Posterior cingulate gyrus (tissue), 11 donors: ENCODE measurements at regions not wholly inside any gene's neighbourhood (a gene's known extent, or its start where the extent isn't known, plus 50 kb on each side); places are given as distances from the start of the nearest gene placed in this dataset.

Experiments
- DNase-seq, 10 donors: peaks; one replicate each; pipeline versions ENCODE4 v3.0.0 to v3.0.0-alpha.2; 2020 to 2021; ENCODE audit warnings: mixed read lengths in 3 of 10
- intact Hi-C: fragments of 100-400 bp; cut with DNase I; formaldehyde crosslinking; loops from one replicate; pipeline ENCODE4 v1.15.1; 2023

DNA sequence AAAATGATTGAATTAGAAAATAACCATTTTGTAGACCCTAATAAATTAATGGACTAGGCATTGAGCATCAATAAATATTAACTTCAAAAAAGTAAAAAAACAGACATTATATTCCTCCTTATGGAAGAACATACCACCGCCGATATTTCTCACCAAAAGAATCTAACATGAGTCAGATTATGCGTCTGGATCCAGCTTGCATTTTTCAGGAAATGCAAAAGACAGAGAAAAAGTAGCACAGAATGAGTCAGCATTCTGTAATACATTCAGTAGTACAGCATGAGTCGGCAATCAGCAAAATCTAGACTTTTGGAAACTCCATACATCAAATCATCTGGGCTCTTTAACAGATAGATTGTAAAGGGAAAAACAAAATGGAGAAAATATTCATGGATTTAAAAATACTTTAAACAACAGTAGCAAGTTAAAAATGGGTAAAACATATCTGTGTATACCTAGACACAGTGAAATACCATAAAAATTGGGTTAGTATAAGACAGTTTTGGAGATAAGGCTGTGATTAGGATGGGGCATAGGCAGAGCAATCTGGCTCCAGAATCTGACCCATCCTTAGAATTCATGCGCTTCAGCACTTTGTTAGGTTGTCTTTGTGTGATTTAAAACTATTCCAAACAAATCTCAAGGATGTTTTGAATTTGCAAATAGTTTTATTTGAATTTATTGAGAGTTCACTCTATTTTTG is 633.0 kb upstream of the FAM241A start:
- intact Hi-C loops: no loop called here
- DNase-seq: no peak

GRCh38 chr4:111519683-111520082 is 625.6 kb upstream of the FAM241A start:
- intact Hi-C loops: no loop called here
- DNase-seq: no peak

DNA sequence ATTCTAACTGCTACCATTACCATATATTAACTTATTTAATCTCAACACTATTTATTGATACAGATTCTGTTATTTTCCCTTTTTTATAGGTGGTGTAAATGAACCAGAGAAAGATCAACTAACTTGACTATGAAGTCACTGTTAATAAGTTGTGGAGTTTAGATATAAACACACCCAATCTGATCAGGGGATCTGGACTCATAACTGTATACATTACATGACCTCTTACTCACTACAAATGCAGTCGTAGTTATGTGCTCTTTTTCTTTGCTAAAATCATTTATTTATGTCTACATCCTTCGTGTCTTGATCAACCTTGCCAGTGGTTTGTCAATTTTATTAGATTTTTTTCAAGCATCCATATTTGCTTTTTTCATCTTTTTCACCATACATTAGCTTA is 614.8 kb upstream of the FAM241A start:
- DNase-seq: no peak
- intact Hi-C loops: no loop called here

DNA sequence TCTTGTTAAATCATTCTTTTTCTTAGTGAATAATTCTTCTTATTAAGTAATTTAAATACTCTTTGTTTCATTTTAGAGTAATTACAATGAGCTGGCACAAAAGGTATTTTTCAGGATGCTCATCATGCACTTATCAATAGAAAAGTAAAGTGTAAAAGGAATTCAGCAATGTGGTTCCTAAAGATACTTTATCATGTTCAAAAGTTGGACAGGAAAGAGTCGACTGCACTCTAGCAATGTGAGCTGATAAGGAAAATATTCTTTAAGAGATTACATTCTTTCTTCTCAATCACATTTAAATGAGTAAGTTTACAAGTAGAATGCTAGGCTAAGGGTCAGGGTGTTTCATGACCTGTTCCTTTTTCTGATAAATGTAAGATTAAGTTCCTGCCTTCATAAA is 609.5 kb upstream of the FAM241A start:
- no peak for DNase-seq
- intact Hi-C loops: no loop called here

- DNase-seq: no peak
- intact Hi-C loops: no loop called here
Measured at GRCh38 chr4:111537165-111537564, 608.1 kb upstream of the FAM241A start.

DNA sequence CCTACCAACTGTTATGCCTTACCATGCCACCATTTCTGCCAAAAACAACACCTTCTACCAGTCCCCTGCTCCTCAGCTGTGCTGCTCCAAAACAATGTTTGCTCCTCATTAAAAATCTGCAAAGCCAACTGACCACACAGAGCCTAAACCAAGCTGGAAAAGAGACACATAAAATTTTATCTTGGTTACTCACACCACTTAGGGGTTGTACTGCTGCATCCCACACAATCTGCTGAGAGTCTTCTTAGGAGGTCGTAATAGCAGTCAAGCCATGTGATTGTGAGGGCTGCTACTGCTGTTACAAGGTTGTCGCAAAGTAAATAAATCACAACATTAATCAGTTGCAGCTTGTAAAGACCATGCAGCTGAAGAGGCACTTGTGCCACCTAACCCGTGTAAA is 607.4 kb upstream of the FAM241A start:
- intact Hi-C loops: no loop called here
- no peak for DNase-seq

- intact Hi-C loops: no loop called here
- no peak for DNase-seq
Measured at GRCh38 chr4:111540671-111541070, 604.6 kb upstream of the FAM241A start.

DNA sequence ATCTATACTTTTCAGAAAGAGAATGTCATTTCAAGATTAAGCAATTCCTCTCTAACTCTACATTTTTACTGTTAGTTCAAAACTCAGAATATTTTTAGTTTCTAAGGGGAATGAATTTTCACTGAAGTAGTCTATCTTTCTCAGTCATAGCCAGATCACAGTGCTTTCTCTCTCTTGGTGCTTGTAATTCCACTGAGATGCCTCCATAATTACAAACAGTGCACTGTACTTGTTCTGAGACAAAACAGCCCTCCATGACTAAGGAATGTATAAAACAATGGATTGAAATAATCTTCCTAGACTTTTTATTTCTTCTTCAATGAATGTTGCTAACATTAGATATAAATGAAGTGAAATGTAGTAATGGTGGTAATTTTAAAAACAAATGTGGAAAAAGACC is 603.2 kb upstream of the FAM241A start:
- DNase-seq: no peak
- intact Hi-C loops: no loop called here

DNA sequence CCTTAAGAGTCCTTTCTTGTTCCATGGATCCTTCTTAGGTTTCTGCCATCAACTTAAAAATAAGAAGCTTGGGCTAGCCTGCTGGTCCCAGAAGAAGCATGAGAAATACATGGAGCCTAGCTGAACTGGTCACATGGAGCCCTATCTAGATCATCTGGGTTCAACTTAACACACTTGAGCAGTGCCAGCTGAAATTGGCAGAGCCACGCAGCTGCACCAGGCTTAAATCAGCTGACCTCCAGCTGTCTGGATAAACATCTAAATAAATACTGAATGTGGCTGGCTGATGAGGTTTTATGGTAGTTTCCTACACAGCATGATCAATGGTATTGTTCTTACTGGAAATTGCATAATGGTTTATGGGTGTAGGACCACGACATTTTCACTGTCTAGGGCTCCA is 598.4 kb upstream of the FAM241A start:
- intact Hi-C loops: no loop called here
- no peak for DNase-seq

DNA sequence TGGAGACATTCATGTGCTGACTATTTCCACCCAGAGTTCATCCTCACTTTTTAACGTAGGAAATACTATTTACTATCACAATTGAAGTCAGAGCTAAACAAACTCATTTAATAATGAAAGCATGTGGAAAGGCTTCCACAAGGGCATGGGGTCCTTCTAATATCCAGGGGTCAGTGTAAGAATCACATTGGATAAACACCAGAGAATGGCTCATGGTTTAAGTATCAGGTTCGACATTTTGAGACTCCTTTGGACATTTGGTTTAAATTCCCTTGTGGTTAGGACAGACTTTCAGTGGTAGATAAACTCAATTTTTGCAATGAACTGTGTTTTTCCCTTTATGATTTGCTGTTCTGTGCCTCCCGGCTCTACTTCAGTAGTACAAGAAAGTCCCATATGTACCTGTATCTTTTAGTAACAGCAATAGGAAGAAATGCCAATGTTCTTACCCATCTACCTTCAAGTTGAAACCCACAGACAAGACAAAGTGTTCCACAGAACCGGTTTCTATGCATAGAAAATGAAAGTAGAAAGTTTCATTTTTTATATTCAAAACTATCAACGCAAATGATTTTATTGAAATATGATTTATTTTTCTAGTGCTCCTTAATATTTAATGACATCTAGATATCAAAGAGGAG is 589.0 kb upstream of the FAM241A start:
- DNase-seq: no peak
- intact Hi-C loops: no loop called here

DNA sequence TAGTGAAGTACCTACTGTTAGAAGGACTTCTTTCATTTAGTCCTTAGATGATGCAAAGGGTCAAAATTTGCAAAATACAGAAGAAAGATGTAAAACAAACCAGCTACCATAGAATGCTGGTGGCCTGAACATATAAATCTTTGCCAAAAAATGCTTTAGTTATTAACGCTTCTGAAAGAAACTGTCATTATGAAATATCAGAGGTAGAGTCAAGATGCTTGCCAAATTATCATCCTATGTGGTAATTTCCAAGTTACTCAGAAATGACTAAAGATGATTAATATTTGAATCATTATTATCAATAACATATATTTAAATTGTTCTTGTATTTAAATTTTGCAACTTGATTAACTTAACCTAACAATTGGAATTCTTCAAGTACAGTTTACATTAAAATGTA is 588.4 kb upstream of the FAM241A start:
- DNase-seq: no peak
- intact Hi-C loops: no loop called here

- no peak for DNase-seq
- intact Hi-C loops: no loop called here
Measured at GRCh38 chr4:111562826-111563225, 582.4 kb upstream of the FAM241A start.

DNA sequence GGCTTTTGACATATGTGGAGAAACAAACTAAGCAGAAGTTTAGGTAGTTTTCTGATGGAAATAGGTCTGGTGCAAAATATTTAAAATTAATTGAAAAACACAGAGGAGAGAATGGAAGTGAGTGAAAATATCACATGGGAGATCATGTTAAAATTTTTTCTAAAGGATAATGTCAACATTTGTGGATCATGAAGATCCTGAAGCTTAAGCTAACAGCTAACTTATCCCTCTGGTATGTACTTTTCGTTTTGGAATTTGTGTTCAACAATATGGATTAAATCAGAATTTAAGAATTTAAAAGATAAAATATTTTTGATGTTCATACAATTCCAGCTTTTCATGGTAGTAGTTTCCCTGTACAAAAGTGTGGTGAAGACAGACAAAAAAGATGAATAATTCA is 572.8 kb upstream of the FAM241A start:
- intact Hi-C loops: no loop called here
- no peak for DNase-seq

DNA sequence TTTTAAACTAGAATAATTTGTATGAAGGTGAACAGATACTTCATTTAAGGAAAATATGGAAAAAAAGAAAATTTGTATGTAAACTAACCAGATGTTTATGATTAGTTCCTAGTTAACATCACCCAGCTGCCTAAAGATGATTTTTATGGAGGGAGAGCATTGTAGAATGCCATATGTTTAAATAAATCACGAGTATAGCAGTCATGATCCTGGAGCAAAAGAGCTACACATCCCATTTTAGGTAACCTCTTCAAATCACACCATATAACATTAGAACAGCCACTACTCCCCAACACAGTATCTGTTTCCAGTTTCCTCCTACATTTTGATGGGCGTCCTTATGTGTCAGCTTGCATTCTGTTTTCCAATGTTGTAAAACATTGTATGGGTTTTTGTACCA is 571.9 kb upstream of the FAM241A start:
- intact Hi-C loops: no loop called here
- no peak for DNase-seq

DNA sequence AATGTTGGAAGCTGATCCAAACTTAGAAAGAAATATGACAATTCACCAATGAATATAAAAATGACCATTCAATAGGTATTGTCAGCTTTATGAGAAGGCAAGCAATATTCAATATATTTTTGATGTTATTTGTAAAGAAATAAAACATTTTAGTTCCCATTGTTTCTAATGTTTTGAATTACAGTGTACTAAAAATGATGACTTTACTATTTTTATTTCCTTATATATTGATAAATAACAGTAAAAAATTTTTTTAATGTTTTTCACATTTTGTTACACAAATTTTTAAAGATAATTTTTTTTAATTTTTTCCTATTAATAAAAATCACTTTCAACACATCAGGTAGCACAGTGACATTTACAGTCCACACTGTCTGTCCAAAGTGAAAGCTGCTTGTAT is 565.5 kb upstream of the FAM241A start:
- intact Hi-C loops: no loop called here
- no peak for DNase-seq

DNA sequence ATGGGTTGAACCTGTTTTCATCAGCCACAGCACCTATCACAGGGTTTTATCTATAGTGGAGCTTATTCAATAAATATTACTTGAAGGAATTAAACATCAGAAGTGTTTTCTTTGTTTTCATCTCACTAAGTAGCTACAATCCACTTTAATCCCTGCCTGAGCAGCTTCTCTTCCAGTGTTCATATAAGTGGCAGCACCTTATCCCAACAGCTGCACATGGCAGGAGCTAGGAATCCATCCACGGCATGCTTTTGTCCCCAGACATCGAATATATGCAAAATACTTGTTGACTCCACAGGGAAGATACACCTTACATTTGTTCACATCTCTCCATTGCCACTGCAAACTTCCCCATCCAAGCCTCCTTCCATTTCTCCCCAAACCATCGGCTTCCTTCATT is 549.8 kb upstream of the FAM241A start:
- intact Hi-C loops: no loop called here
- no peak for DNase-seq

- no peak for DNase-seq
- intact Hi-C loops: no loop called here
Measured at GRCh38 chr4:111596491-111596890, 548.8 kb upstream of the FAM241A start.

DNA sequence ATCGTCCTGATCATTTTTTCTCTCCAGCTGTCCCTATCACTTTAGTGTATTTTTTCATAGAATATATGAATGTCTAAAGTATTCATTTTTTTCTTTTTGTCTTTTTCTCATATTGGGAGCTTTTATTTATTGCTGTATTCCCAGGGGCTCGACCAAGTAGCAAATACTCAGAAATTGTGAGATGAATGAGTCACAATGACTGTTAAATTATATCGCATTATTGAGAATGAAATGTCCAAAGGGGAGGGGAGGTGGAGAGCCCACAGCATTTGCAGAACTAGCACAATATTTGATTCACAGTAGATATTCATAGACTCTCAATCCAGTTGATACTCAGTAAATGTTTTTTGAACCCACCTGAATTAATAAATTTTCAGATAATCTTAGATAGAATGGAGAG is 543.6 kb upstream of the FAM241A start:
- intact Hi-C loops: no loop called here
- no peak for DNase-seq

DNA sequence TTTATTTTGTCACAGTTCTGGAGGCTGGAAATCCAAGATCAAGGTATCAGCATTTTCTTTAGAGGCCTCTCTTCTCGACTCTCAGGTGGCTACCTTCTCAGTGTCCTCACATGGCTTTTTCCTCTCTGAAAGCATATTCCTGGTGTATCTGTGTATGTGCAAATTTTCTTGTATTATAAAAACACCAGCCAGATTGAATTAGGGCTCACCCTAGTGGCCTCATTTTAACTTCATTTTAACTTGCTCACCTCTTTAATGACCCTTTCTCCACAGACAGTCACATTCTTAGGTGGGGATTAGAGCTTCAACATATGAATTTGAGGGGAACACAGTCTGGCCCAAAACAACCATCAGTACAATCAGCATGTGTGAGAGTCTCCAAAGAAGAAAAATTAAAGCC is 542.4 kb upstream of the FAM241A start:
- intact Hi-C loops: no loop called here
- DNase-seq: no peak

DNA sequence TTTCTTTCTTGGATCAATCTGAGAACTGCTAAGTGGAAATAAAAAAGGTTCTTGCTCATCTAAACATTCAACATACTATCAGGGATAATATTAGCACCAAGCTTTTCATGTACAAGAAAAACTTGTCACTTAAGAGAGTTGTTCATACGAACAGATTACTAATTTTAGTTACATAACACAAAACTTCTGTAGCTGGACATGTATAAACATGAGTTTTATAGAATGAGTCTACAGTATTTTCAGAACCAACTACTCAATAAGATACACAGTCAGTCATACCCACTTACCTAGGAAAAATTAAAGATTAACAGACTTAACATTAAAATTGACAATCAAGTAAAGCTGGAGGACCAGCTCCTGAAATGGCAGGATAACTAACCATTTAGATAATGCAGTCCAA is 540.1 kb upstream of the FAM241A start:
- DNase-seq: no peak
- intact Hi-C loops: no loop called here

- intact Hi-C loops: no loop called here
- DNase-seq: no peak
Measured at GRCh38 chr4:111610681-111611080, 534.6 kb upstream of the FAM241A start.

DNA sequence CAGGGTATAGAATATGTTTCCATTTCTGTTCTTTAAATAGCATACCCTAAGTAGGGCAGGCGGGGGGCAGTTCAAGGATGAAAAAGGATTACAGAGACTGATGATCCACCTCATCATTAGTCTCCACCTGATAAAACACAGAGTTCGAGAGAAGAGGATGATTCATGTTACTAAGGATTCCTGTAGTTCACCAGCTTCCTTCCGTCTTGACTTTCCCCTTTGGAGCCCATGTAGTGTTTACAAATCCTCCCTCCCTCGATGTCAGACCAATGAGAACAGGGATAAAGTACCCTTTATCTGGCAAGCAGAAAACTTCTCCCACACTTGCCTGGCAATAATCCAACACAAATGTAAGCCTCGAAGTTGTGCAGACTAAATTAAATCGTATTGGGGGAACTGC is 526.3 kb upstream of the FAM241A start:
- no peak for DNase-seq
- intact Hi-C loops: no loop called here

GRCh38 chr4:111628437-111628836 is 516.8 kb upstream of the FAM241A start:
- intact Hi-C loops: no loop called here
- DNase-seq: peak in 1 of 10 donors; percentile 53
